ENCODE measurements at regions not wholly inside any gene's neighbourhood (a gene's known extent, or its start where the extent isn't known, plus 50 kb on each side); places are given as distances from the start of the nearest gene placed in this dataset.
"Not testable (repeated sequence)": the region's sequence is repeated elsewhere in the genome, so short reads cannot be mapped to it uniquely, and the experiment has no call there.

DNA sequence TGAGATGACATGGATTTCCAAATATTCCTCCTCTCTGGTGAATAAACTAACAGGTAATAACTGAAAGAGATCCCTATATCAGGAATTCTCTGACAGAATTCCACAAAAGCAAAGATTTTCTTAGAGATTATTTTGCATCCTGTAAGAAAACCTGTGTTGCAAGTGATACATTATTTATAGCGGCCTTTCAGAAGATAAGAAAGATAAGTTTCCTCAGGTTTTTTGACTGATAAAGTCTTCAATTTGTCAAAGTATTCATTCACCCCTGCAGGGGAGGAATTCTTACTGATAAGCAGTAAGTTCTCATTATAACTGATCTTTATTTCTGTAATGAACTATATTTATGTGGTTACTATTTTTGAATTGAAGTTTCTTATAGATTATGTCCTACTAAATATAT is 554.0 kb downstream of the ARL4A start:
- DNase-seq = no peak

DNA sequence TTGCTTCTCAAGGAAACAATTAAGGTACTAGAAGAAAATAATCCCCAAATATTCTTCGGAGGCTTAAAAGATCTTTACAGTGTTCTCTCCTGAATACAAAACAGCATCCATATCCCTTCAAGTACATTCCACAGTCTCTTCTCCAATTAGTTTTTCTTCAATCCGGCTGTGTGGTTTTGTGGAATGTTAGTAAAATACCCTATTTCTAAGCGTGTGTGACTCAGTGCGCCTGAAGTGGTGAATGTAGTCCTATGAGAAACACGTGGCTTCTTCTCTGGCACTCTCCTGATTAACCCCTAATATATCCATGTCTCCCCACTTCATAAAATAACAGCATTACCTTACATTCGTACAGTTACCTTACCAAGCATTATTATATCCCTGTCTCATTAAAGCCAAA is 570.2 kb downstream of the ARL4A start:
- DNase-seq = no peak

DNA sequence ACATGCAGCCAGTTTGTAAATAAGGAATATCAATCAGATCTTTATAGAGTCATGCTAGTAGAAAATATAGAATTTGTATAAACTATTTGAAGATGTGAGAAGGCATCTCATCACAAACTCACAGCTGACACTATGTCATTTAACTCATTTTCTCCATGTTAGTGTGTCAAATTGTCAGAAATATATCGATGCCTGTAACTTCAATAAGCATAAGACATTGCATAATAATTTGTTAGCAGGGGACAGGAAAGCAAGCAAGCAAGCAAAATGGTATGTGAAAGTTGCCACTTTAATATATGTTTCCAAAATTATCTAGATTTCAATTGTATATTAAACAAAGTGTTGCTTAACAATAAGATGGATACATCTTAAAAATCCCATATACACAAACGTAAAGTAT is 571.0 kb downstream of the ARL4A start:
- no peak for DNase-seq

DNA sequence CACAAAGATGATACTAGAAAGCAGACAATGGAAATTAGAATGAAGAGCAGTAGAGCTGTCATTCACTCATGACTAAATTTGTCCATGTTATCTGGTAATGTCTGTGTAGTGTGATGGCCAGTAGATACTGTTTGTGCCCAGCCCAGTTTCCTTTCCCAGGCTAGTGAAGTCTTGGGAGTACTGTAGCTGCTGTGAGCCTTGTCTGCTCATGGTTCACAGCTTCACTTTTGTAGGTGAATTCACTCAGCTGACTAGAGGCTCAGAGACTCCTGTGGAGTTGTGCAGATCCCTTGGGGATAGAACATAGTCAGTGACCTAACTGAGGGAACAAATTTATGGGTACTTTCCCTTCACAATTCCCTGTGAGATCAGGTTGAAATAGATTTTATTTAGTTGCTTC is 572.5 kb downstream of the ARL4A start:
- DNase-seq = no peak

DNA sequence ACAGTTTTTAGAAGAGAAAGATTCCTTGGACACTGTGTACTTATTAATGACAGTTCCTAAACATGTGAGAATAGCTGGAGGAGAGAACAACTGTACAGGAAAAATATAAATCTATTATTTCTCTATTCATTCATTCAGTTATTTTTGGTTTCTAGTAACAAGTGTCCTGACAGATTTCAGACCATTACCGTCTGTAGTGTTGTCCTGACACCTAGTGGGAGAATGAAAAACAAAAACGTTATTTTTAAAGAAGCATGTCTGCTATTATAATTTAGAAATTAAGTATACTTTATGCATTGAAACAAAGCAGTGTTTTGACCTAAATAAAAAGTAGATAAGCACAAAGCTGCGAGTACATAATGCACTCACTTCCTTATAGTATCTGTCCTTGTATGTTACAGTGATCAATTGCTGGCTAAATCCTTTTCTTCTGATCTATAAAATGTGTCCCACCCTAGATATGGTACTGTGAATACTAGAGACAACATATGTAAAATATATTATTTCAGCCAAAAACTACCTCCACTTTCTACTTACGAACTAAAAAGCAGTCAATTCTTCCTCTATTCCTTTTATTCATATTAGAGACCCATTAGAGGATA is 575.6 kb downstream of the ARL4A start:
- DNase-seq = peak; percentile 19

DNA sequence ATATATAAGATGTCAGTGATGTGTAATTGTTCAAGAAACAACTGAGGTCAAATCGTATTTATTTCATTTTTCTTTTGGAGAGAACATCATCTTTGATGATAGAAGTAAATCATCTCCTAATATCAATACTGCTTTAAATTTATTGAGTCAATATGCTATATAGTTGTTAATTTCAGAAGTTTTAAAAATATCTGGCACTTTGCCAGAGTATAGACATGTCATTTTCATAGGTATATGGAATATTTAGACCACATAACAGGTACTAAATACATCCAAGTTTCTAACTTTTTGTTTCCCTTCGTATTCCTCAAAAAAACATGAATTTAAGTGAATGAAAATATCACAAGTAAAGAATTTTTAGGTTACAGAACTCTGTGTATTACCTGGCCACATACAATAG is 577.8 kb downstream of the ARL4A start:
- no peak for DNase-seq

DNA sequence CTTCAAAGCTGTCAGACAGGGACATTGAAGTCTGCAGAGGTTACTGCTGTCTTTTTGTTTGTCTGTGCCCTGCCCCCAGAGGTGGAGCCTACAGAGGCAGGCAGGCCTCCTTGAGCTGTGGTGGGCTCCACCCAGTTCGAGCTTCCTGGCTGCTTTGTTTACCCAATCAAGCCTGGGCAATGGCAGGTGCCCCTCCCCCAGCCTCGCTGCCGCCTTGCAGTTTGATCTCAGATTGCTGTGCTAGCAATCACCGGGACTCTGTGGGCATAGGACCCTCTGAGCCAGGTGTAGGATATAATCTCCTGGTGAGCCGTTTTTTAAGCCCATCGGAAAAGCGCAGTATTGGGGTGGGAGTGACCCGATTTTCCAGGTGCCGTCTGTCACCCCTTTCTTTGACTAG is 586.8 kb downstream of the ARL4A start:
- not testable (repeated sequence) for DNase-seq

DNA sequence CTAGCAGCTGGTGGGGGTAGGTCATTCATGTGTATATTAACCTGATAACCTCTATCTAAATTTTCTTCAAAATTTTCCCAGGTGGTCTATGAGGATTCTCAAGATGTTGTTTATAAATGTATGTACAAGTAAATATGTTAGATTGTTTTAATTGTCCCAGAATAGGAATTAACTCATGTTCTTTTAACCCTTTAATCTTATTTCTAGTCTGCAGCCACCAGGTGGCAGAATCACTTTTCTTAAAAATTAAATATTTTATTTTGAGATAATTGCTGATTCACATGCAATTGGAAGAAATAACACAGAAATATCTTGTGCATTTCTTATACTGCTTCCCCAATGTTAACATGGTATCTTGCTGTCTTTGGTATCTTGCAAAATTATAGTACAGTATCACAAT is 589.5 kb downstream of the ARL4A start:
- DNase-seq = no peak

DNA sequence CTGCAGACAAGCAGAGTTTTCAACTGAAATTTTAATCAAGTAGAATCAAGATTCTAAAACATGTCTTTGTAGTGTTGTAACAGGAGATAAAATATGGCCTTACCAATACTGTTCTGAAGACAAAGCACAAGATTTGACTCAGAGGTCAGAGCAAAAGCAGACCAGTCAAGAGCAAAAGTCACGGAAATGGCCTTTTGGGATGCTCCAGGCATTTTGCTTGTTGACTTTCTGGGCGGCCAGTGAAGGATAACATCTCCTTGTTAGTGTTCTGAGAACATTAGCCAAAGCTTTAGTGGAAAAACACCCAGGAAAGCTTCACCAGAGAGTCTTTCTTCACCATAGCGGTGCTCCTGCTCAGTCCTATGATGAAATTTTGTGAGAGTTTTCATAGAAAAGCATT is 590.6 kb downstream of the ARL4A start:
- no peak for DNase-seq

DNA sequence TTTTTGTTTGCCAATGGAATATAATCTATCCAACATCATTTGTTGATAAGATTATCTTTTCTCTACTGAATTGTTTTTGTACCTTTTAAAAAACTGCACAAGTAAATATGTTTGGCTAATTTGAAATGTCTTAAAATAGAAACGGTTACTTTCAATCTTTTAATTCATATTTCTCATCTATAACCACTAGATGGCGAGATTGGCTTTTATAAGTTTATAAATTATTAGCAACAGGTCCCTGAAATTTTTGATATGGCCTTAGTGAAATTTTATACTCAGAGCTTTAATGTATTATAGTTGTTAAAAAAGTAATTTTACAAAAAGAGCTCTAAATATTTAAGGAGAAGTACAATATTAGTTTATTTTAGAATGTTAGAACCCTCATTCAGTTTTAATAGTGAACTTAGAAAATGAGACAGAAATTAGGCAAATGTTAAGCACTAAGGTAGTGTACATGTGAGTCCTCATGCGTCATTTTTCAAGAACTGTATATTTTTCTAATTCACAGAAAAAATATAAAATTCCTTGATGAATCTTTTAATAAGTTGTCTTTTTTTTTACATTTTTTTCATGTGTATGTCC is 592.5 kb downstream of the ARL4A start:
- peak; percentile 59 for DNase-seq

DNA sequence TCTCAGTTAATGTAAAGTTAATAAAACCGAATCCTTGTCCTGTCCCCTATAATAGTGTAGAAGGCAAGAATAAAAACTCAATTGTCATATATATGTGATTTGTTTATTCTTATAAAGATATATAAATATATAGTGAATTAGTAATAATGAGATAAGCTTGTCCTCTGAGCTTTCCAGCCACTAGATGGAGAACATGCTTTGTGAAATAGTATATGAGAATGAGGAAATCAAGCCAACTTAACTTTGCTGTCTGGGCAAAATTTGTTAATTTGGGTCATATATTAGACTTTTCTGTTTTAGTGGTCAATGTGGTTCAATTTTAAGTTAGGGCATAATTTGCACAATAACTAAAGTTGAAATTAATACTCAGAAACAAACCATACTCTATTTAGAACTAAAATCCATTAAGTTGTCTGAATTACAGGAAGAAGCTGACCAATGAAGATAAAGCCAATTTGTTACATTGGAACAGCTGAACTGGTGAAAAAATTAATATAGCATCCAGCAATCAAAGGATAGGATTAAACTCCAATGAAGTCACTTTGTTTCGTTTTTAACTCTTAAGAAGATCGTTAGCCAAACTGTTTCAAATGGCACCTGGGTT is 595.0 kb downstream of the ARL4A start:
- peak; percentile 31 for DNase-seq

DNA sequence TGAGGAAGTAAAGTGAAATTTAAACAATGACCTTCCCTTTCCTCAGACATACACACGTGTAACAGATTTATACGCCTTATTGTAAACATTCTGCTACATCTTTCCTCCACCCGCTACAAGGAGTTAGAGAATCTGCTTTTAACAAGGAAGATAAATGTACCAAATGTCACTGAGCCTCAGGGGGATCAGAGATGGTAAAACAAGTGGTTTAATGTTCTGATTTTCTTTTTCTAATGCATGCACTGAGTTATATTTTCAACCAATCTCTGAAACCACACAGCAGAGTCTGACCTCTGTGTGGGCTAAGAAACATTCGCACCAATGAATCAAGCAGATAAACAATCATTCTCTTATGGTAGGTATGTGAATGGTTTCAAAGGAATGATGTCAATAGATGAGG is 599.5 kb downstream of the ARL4A start:
- no peak for DNase-seq

DNA sequence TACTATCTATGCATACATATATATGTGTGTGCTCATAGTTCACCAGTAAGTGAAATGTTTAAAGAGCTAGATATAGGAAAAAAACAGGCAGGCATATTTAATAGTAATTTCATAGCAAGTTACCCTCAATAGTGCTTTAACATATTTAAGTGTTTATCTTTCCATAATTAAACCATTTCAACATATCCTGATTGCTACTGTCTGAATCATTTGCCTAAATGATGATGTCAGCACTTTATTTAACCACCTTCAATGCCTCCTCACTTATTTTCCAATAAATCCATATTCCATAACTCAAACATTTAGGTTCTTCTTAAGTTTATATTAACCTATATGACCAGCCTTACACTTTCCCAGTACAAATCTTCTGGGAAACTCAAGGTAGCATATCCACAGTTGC is 601.1 kb downstream of the ARL4A start:
- DNase-seq = no peak

DNA sequence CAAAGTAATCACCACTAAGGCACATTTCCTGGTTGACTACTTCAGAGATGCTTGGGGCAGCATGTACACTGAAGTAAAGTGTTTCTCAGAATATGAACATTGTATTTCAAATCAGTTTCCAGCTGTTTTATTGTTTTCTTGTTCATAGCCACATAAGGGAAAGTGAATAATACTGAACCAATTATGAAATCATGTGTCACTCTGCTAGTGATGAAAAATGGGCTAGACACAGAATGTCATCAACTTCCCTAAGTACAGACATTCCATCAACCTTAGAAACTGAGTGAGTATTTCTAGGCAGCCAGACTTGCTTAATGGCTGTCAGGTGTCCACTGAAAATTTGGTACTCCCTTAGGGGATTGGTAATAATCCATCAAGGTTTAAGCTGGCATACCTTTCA is 603.5 kb downstream of the ARL4A start:
- no peak for DNase-seq

DNA sequence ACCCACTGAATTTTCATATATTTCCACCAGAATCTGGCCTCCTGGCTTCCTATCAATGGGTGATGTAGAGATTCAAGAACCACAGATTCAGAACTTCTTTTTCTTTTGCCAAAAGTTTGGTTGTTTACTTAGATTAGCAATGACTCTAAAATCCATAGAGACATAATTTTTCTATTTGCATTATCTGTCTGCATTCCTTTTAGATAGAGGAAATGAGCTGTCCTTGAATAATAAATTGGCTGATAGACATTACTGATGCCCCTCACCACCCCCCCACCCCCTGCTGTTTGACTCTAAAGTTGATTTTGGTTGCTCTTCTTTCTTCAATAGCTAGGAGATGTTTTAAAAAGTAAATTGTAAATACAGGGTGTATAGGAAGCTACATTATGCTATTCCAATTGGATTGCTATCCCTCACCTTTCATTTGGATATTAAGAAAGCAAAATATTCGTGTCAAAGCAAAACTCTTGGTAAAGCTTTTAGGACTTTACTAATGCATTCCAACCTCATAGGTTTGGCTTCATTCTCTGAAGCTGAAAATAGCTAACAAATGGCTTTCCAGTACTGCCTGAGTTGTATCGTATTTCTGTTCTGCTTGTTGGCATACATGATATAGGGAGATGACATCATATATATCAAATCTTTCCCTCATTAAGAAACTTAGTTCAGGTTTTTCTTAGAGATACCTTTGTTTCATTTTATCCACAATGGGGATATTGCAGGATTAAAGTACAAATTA is 606.0 kb downstream of the ARL4A start:
- DNase-seq = no peak

DNA sequence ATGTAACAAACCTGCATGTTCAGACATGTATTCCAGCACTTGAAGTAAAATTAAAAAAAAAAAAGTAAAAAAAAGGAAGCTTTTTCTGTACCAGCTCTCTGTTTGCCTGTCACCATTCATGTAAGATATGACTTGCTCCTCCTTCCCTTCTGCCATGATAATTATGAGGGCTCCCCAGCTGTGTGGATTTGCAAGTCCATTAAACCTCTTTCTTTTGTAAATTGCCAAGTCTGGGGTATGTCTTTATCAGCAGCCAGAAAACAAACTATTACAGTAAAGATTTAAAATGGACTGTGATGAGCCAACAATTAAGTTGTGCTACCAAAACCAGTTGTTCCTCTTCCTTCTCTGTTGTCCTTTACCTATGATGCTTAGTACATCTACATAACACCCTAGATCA is 619.6 kb downstream of the ARL4A start:
- no peak for DNase-seq

DNA sequence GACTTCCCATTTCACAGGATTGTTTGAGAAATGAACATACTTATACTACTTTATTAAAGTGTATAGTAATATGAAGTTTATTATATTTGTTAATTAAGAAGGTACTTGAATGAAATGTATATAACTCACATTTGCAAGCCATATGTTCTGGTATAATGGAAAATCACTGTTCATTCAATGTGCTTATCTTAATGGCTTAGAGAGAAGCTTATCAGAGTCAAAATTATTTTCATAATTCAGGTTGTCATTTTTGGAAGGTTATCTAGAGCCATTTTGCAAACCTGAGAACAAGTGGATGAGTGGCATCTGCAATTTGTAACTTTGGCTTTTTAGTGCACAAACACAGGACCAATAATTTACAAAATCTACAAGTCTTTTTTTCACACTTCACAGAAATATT is 621.0 kb downstream of the ARL4A start:
- no peak for DNase-seq

DNA sequence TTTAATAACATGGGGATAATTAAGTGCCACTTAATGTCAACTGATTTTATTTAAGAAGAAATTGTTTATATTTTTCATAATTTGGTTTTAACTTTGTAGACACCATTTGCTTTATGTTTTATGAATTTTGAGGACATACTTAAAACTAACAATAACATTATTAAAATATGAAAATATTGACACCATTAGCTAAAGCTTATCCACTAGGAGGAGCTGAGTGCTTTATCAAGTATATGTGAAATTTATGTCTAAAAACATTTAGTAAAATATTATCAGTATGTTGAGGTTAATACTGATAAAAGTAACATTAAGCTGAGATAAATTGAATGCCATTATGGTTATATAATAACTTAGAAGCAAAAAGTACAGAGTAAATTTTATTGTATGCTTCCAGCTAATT is 622.1 kb downstream of the ARL4A start:
- DNase-seq = no peak

DNA sequence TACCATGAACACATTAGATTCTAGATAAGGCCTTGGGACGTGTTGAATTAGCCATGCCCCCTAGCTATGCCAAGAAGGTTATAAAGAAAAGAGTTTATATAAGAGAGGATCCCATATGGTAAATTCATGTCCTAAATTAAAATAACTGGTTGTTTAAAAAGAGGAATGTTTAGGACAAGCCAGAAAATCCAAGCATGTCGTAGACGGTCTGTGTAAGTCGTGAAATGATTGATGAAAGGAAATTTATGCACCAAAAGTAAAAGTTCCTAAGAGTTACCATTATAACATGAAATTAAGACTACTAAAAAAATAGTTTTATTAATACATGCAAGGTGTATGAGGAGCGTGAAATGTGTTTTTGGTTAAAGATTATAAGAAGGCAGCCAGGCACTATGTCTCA is 624.9 kb downstream of the ARL4A start:
- no peak for DNase-seq

DNA sequence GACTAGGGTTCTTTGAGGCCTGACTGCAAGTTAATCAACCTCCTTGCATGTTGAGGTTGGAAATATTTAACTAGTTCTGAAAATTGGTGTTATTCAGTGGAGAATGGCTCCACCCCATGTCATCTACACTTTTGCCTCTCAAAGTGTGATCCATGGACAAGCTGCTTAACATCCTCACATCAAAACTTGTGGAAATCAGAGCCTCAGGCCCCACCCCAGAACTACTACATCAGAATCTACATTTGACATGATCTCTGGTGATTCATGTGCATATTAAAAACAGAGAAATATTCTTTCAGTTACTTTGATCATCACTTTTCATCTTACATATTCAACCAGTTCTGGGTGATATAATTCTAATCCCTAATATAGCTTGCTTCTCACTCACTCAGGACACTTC is 632.9 kb downstream of the ARL4A start:
- DNase-seq = no peak

DNA sequence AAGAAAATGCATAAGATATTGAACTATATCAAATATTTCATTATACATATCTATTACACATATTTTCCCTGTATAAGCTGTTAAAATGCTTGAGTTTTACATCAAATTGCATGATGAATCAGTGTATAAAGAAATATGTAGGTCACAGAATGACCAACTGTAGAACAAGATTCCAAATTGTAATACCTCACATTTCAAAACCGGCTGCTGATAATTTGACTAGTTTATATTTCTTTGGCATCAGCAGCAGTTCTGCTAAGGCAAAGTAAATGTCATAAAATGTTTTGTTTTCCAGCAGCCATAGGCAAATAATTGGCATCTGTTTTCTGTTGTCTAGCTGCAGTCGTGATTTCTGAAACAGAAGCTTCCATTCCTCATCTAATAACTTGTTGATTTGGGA is 633.9 kb downstream of the ARL4A start:
- DNase-seq = no peak

DNA sequence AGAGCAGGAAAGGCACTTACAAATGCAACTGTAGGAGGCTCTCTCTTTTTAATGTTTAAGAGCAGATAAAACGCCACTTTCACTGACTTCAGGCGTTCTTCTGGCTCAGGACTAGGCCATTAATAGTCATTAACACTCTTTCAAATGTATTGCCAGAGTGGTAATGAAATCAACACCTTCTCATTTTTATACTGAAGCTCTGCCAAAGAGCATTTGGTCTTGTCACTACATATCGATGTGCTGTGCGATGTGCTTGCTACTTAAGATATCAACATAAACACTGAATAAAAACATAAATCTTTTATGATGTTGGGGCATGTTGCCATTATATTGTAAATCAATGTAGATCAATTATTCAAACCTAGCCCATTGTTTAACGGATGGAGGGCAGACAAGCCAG is 634.7 kb downstream of the ARL4A start:
- peak; percentile 29 for DNase-seq

DNA sequence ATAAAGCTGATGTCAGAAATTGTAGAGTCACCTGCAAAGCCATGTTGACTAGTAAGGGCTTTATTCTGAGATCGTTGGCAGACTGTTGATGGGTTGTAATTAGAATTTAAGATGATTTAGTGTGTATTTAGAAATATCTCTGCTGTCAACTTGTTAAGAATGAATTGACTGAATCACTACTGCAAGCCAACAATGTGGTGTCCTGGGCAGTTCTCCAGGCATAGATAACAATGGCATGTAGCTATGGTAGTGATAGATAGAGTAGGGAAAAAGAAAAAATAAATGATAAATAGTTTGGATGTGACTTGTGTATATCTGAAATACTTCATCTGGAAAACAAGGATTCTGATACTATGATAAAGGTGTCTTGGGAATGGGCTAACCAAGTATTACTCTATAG is 640.2 kb downstream of the ARL4A start:
- peak; percentile 21 for DNase-seq

DNA sequence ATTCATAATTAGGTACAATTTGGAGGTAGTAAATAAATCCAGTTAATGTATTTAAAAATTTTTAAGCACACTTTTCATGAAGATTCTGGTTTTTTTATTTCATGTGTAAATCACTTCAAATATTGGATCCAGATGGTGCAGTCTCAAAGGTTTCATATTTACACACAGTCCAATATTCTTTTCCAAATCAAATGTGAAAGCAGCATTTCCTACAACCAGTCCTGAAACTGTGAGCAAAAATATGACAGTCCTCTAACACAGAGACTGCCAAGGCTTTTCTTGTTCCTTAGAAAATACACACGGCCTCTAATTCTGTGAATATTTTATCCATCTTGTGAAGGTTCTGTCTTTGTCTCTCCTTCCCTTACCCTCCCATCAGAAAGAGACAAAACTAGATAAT is 645.9 kb downstream of the ARL4A start:
- no peak for DNase-seq
